Pulmonary artery endothelial cell (primary cell): ENCODE measurements at regions not wholly inside any gene's neighbourhood (a gene's known extent, or its start where the extent isn't known, plus 50 kb on each side); places are given as distances from the start of the nearest gene placed in this dataset.
"Not testable (repeated sequence)": the region's sequence is repeated elsewhere in the genome, so short reads cannot be mapped to it uniquely, and the experiment has no call there.

Source experiments
- DNase-seq: peaks from one replicate; pipeline ENCODE4 v3.0.0-alpha.2; 2011; ENCODE audit warnings: low read depth, low spot score

- no peak for DNase-seq
Observed at GRCh38 chr5:163345216-163345615, 92.2 kb upstream of the CCNG1 start.

- DNase-seq = peak; percentile 8
Observed at GRCh38 chr5:163347671-163348070, 89.7 kb upstream of the CCNG1 start.

GRCh38 chr5:163350083-163350482 is 87.3 kb upstream of the CCNG1 start:
- DNase-seq = no peak

- no peak for DNase-seq
Observed at GRCh38 chr5:163352531-163352930, 84.9 kb upstream of the CCNG1 start.

- DNase-seq = not testable (repeated sequence)
Observed at GRCh38 chr5:163355811-163356210, 81.6 kb upstream of the CCNG1 start.

GRCh38 chr5:163357636-163358035 is 79.8 kb upstream of the CCNG1 start:
- DNase-seq = no peak

- no peak for DNase-seq
Observed at GRCh38 chr5:163360656-163361055, 76.7 kb upstream of the CCNG1 start.

- no peak for DNase-seq
Observed at GRCh38 chr5:163361450-163361849, 75.9 kb upstream of the CCNG1 start.

- DNase-seq = no peak
Observed at GRCh38 chr5:163362840-163363371, 74.5 kb upstream of the CCNG1 start.

GRCh38 chr5:163363389-163363788 is 74.0 kb upstream of the CCNG1 start:
- DNase-seq = no peak

GRCh38 chr5:163366757-163367156 is 70.6 kb upstream of the CCNG1 start:
- no peak for DNase-seq

GRCh38 chr5:163369776-163370385 is 67.5 kb upstream of the CCNG1 start:
- DNase-seq = no peak

- DNase-seq = no peak
Observed at GRCh38 chr5:163373436-163374084, 63.8 kb upstream of the CCNG1 start.

GRCh38 chr5:163377982-163378381 is 59.4 kb upstream of the CCNG1 start:
- DNase-seq = no peak

- no peak for DNase-seq
Observed at GRCh38 chr5:163379298-163380155, 57.9 kb upstream of the CCNG1 start.

- DNase-seq = no peak
Observed at GRCh38 chr5:163381832-163382231, 55.6 kb upstream of the CCNG1 start.

GRCh38 chr5:163383754-163384153 is 53.6 kb upstream of the CCNG1 start:
- DNase-seq = no peak

- DNase-seq = no peak
Observed at GRCh38 chr5:163384669-163385068, 52.7 kb upstream of the CCNG1 start.

GRCh38 chr5:163385271-163385670 is 52.1 kb upstream of the CCNG1 start:
- DNase-seq = no peak

GRCh38 chr5:163385824-163386223 is 51.6 kb upstream of the CCNG1 start:
- DNase-seq = no peak

GRCh38 chr5:163386352-163386751 is 51.0 kb upstream of the CCNG1 start:
- DNase-seq = no peak
